PFSK-1 (cell line): ENCODE measurements at regions not wholly inside any gene's neighbourhood (a gene's known extent, or its start where the extent isn't known, plus 50 kb on each side); places are given as distances from the start of the nearest gene placed in this dataset.

Experiments used
- POLR2AphosphoS5 ChIP-seq: IDR thresholded peaks from 2 replicates; pipeline ENCODE4 v1.6.1; 2012; ENCODE audit warnings: low read depth, mild to moderate bottlenecking, control low read depth, low read length, moderate library complexity
- REST ChIP-seq, 2 experiments: IDR thresholded peaks; 2 replicates each; pipeline versions ENCODE4 v1.6.1 to v1.8.0; 2011 to 2012; ENCODE audit warnings: low read depth in 2 of 2, low read length in 2 of 2, control low read depth in 1 of 2, inconsistent platforms in 1 of 2, mild to moderate bottlenecking in 1 of 2, moderate library complexity in 1 of 2; ENCODE audit not compliant: insufficient read depth in 1 of 2
- SIN3A ChIP-seq: IDR thresholded peaks from 2 replicates; pipeline ENCODE4 v1.6.1; 2012; ENCODE audit warnings: mild to moderate bottlenecking, low read length, moderate library complexity, borderline replicate concordance; ENCODE audit not compliant: insufficient read depth
- TAF1 ChIP-seq: IDR thresholded peaks from 2 replicates; pipeline ENCODE4 v1.6.1; 2012; ENCODE audit warnings: low read length, control low read depth, borderline replicate concordance; ENCODE audit not compliant: insufficient read depth

- TF ChIP-seq POLR2AphosphoS5 (no peak), REST (IDR thresholded peaks at IDR 0.05; ENCODE audit: insufficient read depth in 1 of 2, low read depth in 2 of 2, low read length in 2 of 2) (no peak), TAF1 (no peak), SIN3A (no peak)
Observed at GRCh38 chr13:103762523-103762922, 696.3 kb upstream of the SLC10A2 start.
